Sigmoid colon (tissue), 6 donors: ENCODE measurements at regions not wholly inside any gene's neighbourhood (a gene's known extent, or its start where the extent isn't known, plus 50 kb on each side); places are given as distances from the start of the nearest gene placed in this dataset.

Source experiments
- DNase-seq: peaks from one replicate; pipeline ENCODE4 v3.0.0-alpha.2; 2019
- H3K27ac ChIP-seq, 4 donors: fragments of 200-600 bp; sonication (generic); one replicate each; pipeline ENCODE4 v1.5.1; 2016 to 2019; ENCODE audit warnings: mild to moderate bottlenecking in 1 of 4
- H3K27me3 ChIP-seq, 3 donors: fragments of 200-600 bp; sonication (generic); one replicate each; pipeline ENCODE4 v1.5.1; 2019; ENCODE audit warnings: mild to moderate bottlenecking in 1 of 3
- H3K36me3 ChIP-seq, 4 donors: fragments of 200-600 bp; sonication (generic); one replicate each; pipeline ENCODE4 v1.5.1; 2016 to 2019
- H3K4me1 ChIP-seq, 4 donors: fragments of 200-600 bp; sonication (generic); one replicate each; pipeline ENCODE4 v1.5.1; 2017 to 2019
- H3K4me3 ChIP-seq, 4 donors: fragments of 200-600 bp; sonication (generic); one replicate each; pipeline ENCODE4 v1.5.1; 2017 to 2019; ENCODE audit warnings: mild to moderate bottlenecking in 2 of 4, moderate library complexity in 1 of 4
- H3K9me3 ChIP-seq, 4 donors: fragments of 200-600 bp in 3 of 4; sonication (generic) in 3 of 4; one replicate each; pipeline versions ENCODE4 v1.5.1 to v1.6.1; 2013 to 2019
- EP300 ChIP-seq, 4 donors: sonication (generic); formaldehyde crosslinking; IDR thresholded peaks; one replicate each; pipeline ENCODE4 v1.6.1; 2017; ENCODE audit warnings: antibody characterized with exemption in 4 of 4
- POLR2A ChIP-seq, 2 donors: fragments of 450-650 bp; IDR thresholded peaks; one replicate each; pipeline ENCODE4 v1.6.1; 2016; ENCODE audit warnings: antibody characterized with exemption in 2 of 2, mild to moderate bottlenecking in 2 of 2, moderate library complexity in 2 of 2
- POLR2AphosphoS5 ChIP-seq, 4 donors: sonication (generic); formaldehyde crosslinking; IDR thresholded peaks; one replicate each; pipeline ENCODE4 v1.6.1; 2017; ENCODE audit warnings: antibody characterized with exemption in 4 of 4
- WGBS, 2 donors: extraction: QIAGEN DNeasy Blood & Tissue Kit; methylation state at CpG; one replicate each; pipeline ENCODE4 v1.1.7; 2013; 5-methylcytosine and 5-hydroxymethylcytosine counted together
- intact Hi-C: fragments of 100-400 bp; cut with DNase I; formaldehyde crosslinking; loops from one replicate; pipeline ENCODE4 v1.15.1; 2023
- TF ChIP-seq, protein P1 (sequence below), 4 experiments: fragments of 450-650 bp in 3 of 4; fragments of 200-600 bp in 1 of 4; IDR thresholded peaks; one replicate each; pipeline ENCODE4 v1.5.1; 2016 to 2019; ENCODE audit warnings: antibody characterized with exemption in 4 of 4, mild to moderate bottlenecking in 3 of 4, moderate library complexity in 2 of 4
- donor health status: healthy with polysubstance abuse.
- donor health status: healthy.

- H3K4me1 ChIP-seq = no peaks in the 10 kb centered on the region
- TF ChIP-seq POLR2AphosphoS5 (IDR thresholded peaks at IDR 0.05) (no peak), EP300 (IDR thresholded peaks at IDR 0.05) (no peak), POLR2A (IDR thresholded peaks at IDR 0.05) (no peak)
- TF ChIP-seq, protein P1, sequence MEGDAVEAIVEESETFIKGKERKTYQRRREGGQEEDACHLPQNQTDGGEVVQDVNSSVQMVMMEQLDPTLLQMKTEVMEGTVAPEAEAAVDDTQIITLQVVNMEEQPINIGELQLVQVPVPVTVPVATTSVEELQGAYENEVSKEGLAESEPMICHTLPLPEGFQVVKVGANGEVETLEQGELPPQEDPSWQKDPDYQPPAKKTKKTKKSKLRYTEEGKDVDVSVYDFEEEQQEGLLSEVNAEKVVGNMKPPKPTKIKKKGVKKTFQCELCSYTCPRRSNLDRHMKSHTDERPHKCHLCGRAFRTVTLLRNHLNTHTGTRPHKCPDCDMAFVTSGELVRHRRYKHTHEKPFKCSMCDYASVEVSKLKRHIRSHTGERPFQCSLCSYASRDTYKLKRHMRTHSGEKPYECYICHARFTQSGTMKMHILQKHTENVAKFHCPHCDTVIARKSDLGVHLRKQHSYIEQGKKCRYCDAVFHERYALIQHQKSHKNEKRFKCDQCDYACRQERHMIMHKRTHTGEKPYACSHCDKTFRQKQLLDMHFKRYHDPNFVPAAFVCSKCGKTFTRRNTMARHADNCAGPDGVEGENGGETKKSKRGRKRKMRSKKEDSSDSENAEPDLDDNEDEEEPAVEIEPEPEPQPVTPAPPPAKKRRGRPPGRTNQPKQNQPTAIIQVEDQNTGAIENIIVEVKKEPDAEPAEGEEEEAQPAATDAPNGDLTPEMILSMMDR (IDR thresholded peaks at IDR 0.05) = no peak
- peaks cover 0 to 3% (median 0%) of the 10 kb centered on the region in 4 donors for H3K9me3 ChIP-seq
- H3K36me3 ChIP-seq = no peaks in the 10 kb centered on the region
- 84 to 91% methylated on average over 5 of the region's 5 CpGs for WGBS, 2 donors
- no peak overlapping the region for H3K4me3 ChIP-seq
- H3K27ac ChIP-seq = no peak overlapping the region
- DNase-seq = no peak
- no peaks in the 10 kb centered on the region for H3K27me3 ChIP-seq
- intact Hi-C loops = no loop called here
Observed at GRCh38 chr15:46041905-46042304, 407.1 kb downstream of the SQOR start.

GRCh38 chr15:46059921-46060594, 425.2 kb downstream of the SQOR start:
- no peaks in the 10 kb centered on the region for H3K9me3 ChIP-seq
- peaks cover 0 to 23% (median 10%) of the 10 kb centered on the region in 4 donors for H3K4me1 ChIP-seq
- no peak overlapping the region for H3K27ac ChIP-seq
- peak; percentile 68 for DNase-seq
- TF ChIP-seq, protein P1 (IDR thresholded peaks at IDR 0.05) = no peak
- peak in 2 of 4 donors; percentile 60 to 70 for TF ChIP-seq POLR2AphosphoS5 (IDR thresholded peaks at IDR 0.05)
- intact Hi-C loops = no loop called here
- H3K4me3 ChIP-seq = no peak overlapping the region
- WGBS, 2 donors = 69 to 90% methylated on average over 3 of the region's 3 CpGs
- H3K36me3 ChIP-seq = no peaks in the 10 kb centered on the region
- H3K27me3 ChIP-seq = no peaks in the 10 kb centered on the region

- Histone ChIP-seq H3K36me3 (no peaks in the 10 kb centered on the region), H3K27me3 (no peaks in the 10 kb centered on the region), H3K4me3 (no peak overlapping the region), H3K9me3 (no peaks in the 10 kb centered on the region), H3K27ac (no peak overlapping the region), H3K4me1 (peaks cover 0 to 23% (median 10%) of the 10 kb centered on the region in 4 donors)
- TF ChIP-seq EP300 (IDR thresholded peaks at IDR 0.05) = no peak
- no peak for TF ChIP-seq POLR2A (IDR thresholded peaks at IDR 0.05)
- no peak for TF ChIP-seq POLR2AphosphoS5 (IDR thresholded peaks at IDR 0.05)
- TF ChIP-seq, protein P1 (IDR thresholded peaks at IDR 0.05) = no peak
- WGBS, 2 donors = 78 to 79% methylated on average over 5 of the region's 5 CpGs
- intact Hi-C loops = no loop called here
- DNase-seq = no peak
Observed at GRCh38 chr15:46061002-46061401, 426.2 kb downstream of the SQOR start.

DNA sequence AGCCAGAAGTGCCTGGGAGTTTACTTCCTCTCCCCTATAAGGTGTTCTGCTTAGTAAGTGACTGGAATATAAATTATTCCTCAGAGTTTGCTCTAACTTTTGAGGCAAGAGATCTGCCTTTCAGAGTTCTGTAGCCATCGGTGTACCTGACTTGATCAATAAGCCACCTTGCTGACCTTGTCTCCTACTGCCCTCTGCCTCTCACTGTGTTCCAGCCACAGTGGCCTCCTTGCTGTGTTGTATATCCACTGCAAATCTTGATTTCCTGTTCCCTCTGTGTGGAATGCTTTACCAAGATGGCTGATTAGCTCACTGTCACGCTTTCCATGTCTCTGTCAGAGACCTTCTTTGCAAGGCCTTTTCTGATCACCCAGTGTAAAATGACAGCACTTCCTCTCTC, 442.4 kb downstream of the SQOR start:
- 85 to 88% methylated on average over 2 of the region's 2 CpGs for WGBS, 2 donors
- no peak overlapping the region for H3K27ac ChIP-seq
- no peaks in the 10 kb centered on the region for H3K36me3 ChIP-seq
- H3K9me3 ChIP-seq = no peaks in the 10 kb centered on the region
- no peak for DNase-seq
- intact Hi-C loops = no loop called here
- no peaks in the 10 kb centered on the region for H3K4me1 ChIP-seq
- H3K4me3 ChIP-seq = no peak overlapping the region
- no peaks in the 10 kb centered on the region for H3K27me3 ChIP-seq
- TF ChIP-seq POLR2A (IDR thresholded peaks at IDR 0.05) = no peak
- no peak for TF ChIP-seq POLR2AphosphoS5 (IDR thresholded peaks at IDR 0.05)
- no peak for TF ChIP-seq EP300 (IDR thresholded peaks at IDR 0.05)
- TF ChIP-seq, protein P1 (IDR thresholded peaks at IDR 0.05) = no peak

- no peak overlapping the region for H3K27ac ChIP-seq
- no peaks in the 10 kb centered on the region for H3K9me3 ChIP-seq
- H3K4me3 ChIP-seq = no peak overlapping the region
- no peaks in the 10 kb centered on the region for H3K4me1 ChIP-seq
- WGBS, 2 donors = 96 to 98% methylated on average over 3 of the region's 3 CpGs
- intact Hi-C loops = no loop called here
- no peaks in the 10 kb centered on the region for H3K27me3 ChIP-seq
- H3K36me3 ChIP-seq = no peaks in the 10 kb centered on the region
- DNase-seq = no peak
- TF ChIP-seq POLR2A (IDR thresholded peaks at IDR 0.05) (no peak), EP300 (IDR thresholded peaks at IDR 0.05) (no peak), POLR2AphosphoS5 (IDR thresholded peaks at IDR 0.05) (no peak)
- TF ChIP-seq, protein P1 (IDR thresholded peaks at IDR 0.05) = no peak
Observed at GRCh38 chr15:46079046-46079445, 444.2 kb downstream of the SQOR start.
